ENCODE measurements at regions not wholly inside any gene's neighbourhood (a gene's known extent, or its start where the extent isn't known, plus 50 kb on each side); places are given as distances from the start of the nearest gene placed in this dataset.

GRCh38 chr2:128789221-128789620 lies 470.6 kb upstream of the HS6ST1 start:
- H3K27me3 ChIP-seq, result no peaks in the 10 kb centered on the region
- TF ChIP-seq Cebpa-rat (IDR thresholded peaks at IDR 0.05), result no peak
- H3K9ac ChIP-seq, result no peak overlapping the region
- H4K20me1 ChIP-seq, result peaks cover 0 to 6% (median 0%) of the 10 kb centered on the region in 11 experiments; a peak in 2 of 22 replicates
- H3K4me3 ChIP-seq, result no peak overlapping the region
- no peak overlapping the region for H3K27ac ChIP-seq
- no peaks in the 10 kb centered on the region for H3K36me3 ChIP-seq
- no peak overlapping the region for H3K4me2 ChIP-seq
- peaks cover 0 to 47% (median 33%) of the 10 kb centered on the region in 10 experiments; a peak in 16 of 20 replicates for H3K4me1 ChIP-seq
- H3K9me3 ChIP-seq (replicated peaks in 1 of 11), result no peaks in the 10 kb centered on the region

DNA sequence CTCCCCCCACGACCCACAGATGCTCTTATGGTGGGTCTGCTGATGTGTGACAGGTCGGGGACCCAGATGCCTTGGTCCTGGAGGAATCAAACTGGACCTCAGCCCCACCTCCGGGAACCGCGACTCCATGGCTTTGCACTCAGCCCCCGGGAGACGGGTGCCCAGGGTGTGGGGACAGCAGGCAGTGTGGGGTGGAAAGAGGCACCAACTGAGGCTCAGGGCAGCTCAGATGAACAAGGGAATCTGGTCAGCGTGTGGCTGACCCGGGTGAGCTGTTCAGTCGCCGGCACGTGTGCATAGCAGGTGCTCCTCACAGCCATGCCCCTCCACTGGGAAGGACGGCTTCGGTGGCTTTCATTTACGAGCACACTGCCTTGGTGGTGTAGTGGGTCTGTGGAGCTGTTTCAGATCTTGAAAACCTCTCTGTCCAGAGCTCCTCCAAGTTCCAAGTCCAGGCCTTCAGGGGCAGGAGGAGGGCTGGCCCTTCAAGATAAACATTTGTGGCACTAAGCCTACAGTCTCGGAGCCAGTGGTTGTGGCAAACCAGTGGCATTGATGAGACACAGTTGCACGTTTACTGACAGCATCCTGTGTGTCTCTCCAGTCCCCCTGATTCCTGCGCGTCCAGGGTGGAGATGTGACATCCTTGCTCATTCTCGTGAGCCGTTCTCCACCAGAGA lies 471.2 kb upstream of the HS6ST1 start:
- Histone ChIP-seq H3K27ac (no peak overlapping the region), H3K4me1 (peaks cover 0 to 44% (median 32%) of the 10 kb centered on the region in 10 experiments; a peak in 16 of 20 replicates), H3K9ac (no peak overlapping the region), H3K4me3 (no peak overlapping the region), H4K20me1 (peaks cover 0 to 6% (median 0%) of the 10 kb centered on the region in 11 experiments; a peak in 2 of 22 replicates), H3K9me3 (replicated peaks in 1 of 11) (no peaks in the 10 kb centered on the region), H3K27me3 (no peaks in the 10 kb centered on the region), H3K36me3 (no peaks in the 10 kb centered on the region), H3K4me2 (no peak overlapping the region)
- no peak for TF ChIP-seq Cebpa-rat (IDR thresholded peaks at IDR 0.05)

DNA sequence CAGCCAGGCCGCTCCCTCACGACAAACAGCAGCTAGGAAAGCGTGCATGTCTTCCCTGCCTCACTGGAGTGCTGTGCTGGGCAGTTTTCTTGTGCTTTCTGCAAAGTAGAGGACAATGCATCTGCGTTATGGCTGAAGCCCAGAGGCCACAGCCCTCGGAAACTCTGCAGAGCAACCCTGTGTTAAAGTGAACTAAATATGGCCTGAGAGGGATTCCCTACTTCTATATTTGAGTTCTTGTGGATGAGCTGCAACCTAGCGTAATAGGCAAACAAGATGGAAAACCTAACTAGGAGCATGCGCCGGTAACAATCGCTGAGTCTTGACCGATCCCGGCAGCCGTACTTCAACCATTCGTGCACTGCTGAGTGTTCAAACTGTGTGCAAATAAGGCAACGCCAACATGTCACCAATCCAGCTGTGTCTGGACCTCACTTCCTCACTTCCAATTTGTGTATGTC lies 471.9 kb upstream of the HS6ST1 start:
- TF ChIP-seq Cebpa-rat (IDR thresholded peaks at IDR 0.05), result no peak
- no peak overlapping the region for H3K27ac ChIP-seq
- H3K9ac ChIP-seq, result no peak overlapping the region
- no peak overlapping the region for H3K4me3 ChIP-seq
- peaks cover 0 to 37% (median 26%) of the 10 kb centered on the region in 10 experiments; a peak in 16 of 20 replicates for H3K4me1 ChIP-seq
- peaks cover 0 to 6% (median 0%) of the 10 kb centered on the region in 11 experiments; a peak in 2 of 22 replicates for H4K20me1 ChIP-seq
- no peaks in the 10 kb centered on the region for H3K27me3 ChIP-seq
- H3K9me3 ChIP-seq (replicated peaks in 1 of 11), result no peaks in the 10 kb centered on the region
- H3K36me3 ChIP-seq, result no peaks in the 10 kb centered on the region
- H3K4me2 ChIP-seq, result peak overlapping the region in 1 of 11 experiments; percentile 64; a peak in 2 of 22 replicates

GRCh38 chr2:128791120-128791984 lies 472.7 kb upstream of the HS6ST1 start:
- no peak for TF ChIP-seq Cebpa-rat (IDR thresholded peaks at IDR 0.05)
- Histone ChIP-seq H4K20me1 (peaks cover 0 to 6% (median 0%) of the 10 kb centered on the region in 11 experiments; a peak in 2 of 22 replicates), H3K36me3 (no peaks in the 10 kb centered on the region), H3K4me1 (peaks cover 0 to 29% (median 19%) of the 10 kb centered on the region in 10 experiments; a peak in 16 of 20 replicates), H3K4me2 (peak overlapping the region in 9 of 11 experiments; percentile 24 to 64 (median 51); a peak in 16 of 22 replicates), H3K27ac (no peak overlapping the region), H3K9me3 (replicated peaks in 1 of 11) (no peaks in the 10 kb centered on the region), H3K27me3 (no peaks in the 10 kb centered on the region), H3K4me3 (no peak overlapping the region), H3K9ac (no peak overlapping the region)

GRCh38 chr2:128791985-128792320 lies 473.3 kb upstream of the HS6ST1 start:
- Histone ChIP-seq H3K4me3 (no peak overlapping the region), H3K36me3 (no peaks in the 10 kb centered on the region), H3K4me1 (peaks cover 0 to 27% (median 15%) of the 10 kb centered on the region in 10 experiments; a peak in 16 of 20 replicates), H3K9ac (no peak overlapping the region), H3K9me3 (replicated peaks in 1 of 11) (no peaks in the 10 kb centered on the region), H3K27ac (no peak overlapping the region), H3K27me3 (no peaks in the 10 kb centered on the region), H4K20me1 (peaks cover 0 to 6% (median 0%) of the 10 kb centered on the region in 11 experiments; a peak in 2 of 22 replicates), H3K4me2 (peak overlapping the region in 9 of 11 experiments; percentile 24 to 64 (median 51); a peak in 16 of 22 replicates)
- no peak for TF ChIP-seq Cebpa-rat (IDR thresholded peaks at IDR 0.05)

DNA sequence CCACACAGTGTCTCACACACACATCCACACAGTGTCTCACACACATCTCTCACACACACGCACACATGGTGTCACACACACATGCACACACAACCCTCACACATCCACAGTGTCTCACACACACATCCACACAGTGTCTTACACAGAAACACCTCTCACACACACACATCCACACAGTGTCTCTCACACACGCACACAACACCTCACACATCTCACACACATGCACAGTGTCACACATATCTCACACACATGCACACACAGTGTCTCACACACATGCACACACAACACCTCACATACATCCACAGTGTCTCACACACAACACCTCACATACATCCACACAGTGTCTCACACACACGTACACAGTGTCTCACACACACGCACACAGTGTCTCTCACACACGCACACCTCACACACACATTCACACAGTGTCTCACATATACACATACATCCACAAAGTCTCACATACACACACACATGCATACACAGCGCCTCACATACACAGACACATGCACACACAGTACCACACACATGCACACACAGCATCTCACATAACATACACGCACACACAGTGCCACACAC lies 473.9 kb upstream of the HS6ST1 start:
- no peaks in the 10 kb centered on the region for H3K9me3 ChIP-seq (replicated peaks in 1 of 11)
- no peaks in the 10 kb centered on the region for H3K27me3 ChIP-seq
- H3K4me1 ChIP-seq, result peaks cover 0 to 27% (median 14%) of the 10 kb centered on the region in 10 experiments; a peak in 16 of 20 replicates
- no peak overlapping the region for H3K9ac ChIP-seq
- H3K27ac ChIP-seq, result no peak overlapping the region
- H3K4me2 ChIP-seq, result peak overlapping the region in 6 of 11 experiments; percentile 36 to 55 (median 52); a peak in 6 of 22 replicates
- H3K36me3 ChIP-seq, result no peaks in the 10 kb centered on the region
- no peak for TF ChIP-seq Cebpa-rat (IDR thresholded peaks at IDR 0.05)
- no peak overlapping the region for H3K4me3 ChIP-seq
- peaks cover 0 to 6% (median 0%) of the 10 kb centered on the region in 11 experiments; a peak in 2 of 22 replicates for H4K20me1 ChIP-seq

GRCh38 chr2:128793404-128793803 lies 474.7 kb upstream of the HS6ST1 start:
- Histone ChIP-seq H3K27ac (no peak overlapping the region), H3K9ac (no peak overlapping the region), H3K4me2 (peak overlapping the region in 1 of 11 experiments; percentile 10; a peak in 1 of 22 replicates), H3K4me1 (peaks cover 0 to 27% (median 14%) of the 10 kb centered on the region in 10 experiments; a peak in 16 of 20 replicates), H4K20me1 (peaks cover 0 to 6% (median 0%) of the 10 kb centered on the region in 11 experiments; a peak in 2 of 22 replicates), H3K4me3 (no peak overlapping the region), H3K27me3 (no peaks in the 10 kb centered on the region), H3K36me3 (no peaks in the 10 kb centered on the region), H3K9me3 (replicated peaks in 1 of 11) (no peaks in the 10 kb centered on the region)
- TF ChIP-seq Cebpa-rat (IDR thresholded peaks at IDR 0.05), result no peak

GRCh38 chr2:128794285-128794684 lies 475.6 kb upstream of the HS6ST1 start:
- Histone ChIP-seq H3K36me3 (no peaks in the 10 kb centered on the region), H3K4me2 (no peak overlapping the region), H4K20me1 (peaks cover 0 to 6% (median 0%) of the 10 kb centered on the region in 11 experiments; a peak in 2 of 22 replicates), H3K4me3 (no peak overlapping the region), H3K27ac (no peak overlapping the region), H3K27me3 (no peaks in the 10 kb centered on the region), H3K9ac (no peak overlapping the region), H3K4me1 (peaks cover 0 to 27% (median 14%) of the 10 kb centered on the region in 10 experiments; a peak in 16 of 20 replicates), H3K9me3 (replicated peaks in 1 of 11) (no peaks in the 10 kb centered on the region)
- TF ChIP-seq Cebpa-rat (IDR thresholded peaks at IDR 0.05), result no peak

Data from BLaER1 treated with 17β-estradiol and CSF1 and Interleukin-3, amounts not matched to agents 10 nM and 100 nM (cell line).